Muscle of back (tissue), 3 donors: ENCODE measurements at regions not wholly inside any gene's neighbourhood (a gene's known extent, or its start where the extent isn't known, plus 50 kb on each side); places are given as distances from the start of the nearest gene placed in this dataset.
"Not testable (repeated sequence)": the region's sequence is repeated elsewhere in the genome, so short reads cannot be mapped to it uniquely, and the experiment has no call there.

ENCODE experiments used
- DNase-seq, 3 donors: peaks; one replicate each; pipeline versions ENCODE4 v3.0.0 to v3.0.0-alpha.2; 2013

DNA sequence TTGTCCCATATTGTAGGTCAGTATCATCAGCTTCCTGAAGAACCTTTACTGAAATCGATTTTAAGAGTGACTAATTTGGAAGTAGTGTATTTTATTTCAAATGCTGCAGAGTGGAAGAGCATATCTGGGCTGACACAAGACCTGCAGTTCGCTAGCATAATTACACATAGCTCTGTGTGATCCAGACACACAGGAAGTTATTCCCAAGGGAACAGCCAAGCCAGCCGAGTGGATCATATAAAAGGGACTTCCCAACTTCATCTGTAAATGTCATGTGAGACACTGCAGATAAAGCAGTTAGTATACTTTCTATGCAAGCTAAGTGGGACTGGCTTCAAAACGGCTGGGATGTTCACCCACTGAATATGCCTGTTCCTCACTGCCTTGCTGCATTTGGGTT is 760.4 kb downstream of the SLITRK1 start:
- peak in 1 of 3 donors; percentile 0 for DNase-seq

DNA sequence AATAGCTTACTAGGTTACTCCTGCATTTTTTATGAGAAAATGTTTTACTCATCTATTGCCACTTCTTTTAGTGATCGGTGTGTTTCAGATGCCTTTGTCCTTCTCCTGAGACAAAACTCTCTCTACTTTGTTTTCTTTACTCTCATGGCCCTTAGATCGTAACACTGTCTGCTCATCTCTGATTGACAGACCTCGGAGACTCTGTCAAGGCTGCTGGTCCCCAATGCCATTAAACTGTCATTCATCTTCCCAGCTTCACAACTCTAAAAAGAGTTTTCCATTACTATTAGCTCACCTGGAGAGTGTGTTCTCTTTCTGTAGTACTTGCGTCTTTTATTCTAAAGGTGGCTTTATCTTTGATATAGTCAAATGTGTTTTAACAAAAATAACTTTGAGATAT is 765.2 kb downstream of the SLITRK1 start:
- DNase-seq: no peak

DNA sequence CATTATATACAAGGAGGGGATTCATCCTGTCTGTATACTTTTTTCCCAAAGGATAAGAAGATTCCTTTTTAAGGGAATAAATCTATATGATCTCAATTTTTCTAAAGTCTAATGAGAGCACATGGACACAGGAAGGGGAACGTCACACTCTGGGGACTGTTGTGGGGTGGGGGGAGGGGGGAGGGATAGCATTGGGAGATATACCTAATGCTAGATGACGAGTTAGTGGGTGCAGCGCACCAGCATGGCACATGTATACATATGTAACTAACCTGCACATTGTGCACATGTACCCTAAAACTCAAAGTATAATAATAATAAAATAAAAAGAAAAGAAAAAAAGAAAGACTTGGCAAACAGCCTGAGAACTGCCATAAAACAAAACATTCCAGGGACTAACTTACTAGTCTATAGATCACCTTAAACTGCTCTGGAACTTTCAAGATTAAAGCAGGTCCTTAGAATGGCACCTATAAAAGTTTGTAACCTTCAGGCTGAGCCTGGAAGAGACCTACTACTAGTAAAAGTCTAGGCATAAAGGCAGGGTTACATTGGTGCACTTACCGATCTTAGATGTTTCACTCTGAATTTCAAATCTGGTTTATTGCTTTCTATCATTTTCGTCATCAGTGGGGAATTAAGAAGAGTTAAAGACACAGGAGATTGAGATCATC is 780.6 kb downstream of the SLITRK1 start:
- peak in 1 of 3 donors; percentile 1 for DNase-seq

DNA sequence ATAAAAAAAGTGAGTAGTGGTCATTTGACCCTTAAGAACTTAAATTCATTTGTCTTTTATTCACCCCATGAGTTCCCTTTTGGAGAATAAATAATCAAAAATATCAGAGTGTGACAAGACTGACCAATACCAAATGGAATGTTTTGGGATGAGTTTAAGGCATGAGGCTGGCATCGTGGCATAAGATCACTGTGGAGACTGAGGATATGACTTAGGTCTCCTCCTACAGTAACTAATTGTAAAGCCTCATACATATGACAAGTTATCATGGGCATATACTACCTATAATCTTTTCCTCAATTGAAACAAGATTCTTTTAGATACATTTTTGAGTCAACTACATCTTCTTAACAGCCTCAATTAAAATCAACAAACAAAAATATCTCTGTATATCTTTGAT is 782.0 kb downstream of the SLITRK1 start:
- no peak for DNase-seq

DNA sequence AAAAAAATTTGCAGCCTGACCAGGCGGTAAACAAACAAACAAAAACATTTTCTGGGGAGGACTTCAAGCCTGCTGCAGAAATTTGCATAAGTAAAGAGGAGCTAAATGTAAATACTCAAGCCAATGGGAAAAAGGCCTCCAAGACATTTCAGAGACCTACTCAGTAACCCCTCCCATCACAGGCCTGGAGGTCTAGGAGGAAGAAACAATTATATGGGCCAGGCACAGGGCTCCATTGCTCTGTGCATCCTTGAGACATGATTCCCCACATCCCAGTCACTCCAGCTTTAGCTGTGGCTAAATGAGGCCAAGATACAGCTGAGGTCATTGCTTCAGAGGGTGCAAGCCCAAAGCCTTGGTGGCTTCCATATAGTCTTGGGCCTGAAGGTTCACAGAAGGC is 793.4 kb downstream of the SLITRK1 start:
- no peak for DNase-seq

DNA sequence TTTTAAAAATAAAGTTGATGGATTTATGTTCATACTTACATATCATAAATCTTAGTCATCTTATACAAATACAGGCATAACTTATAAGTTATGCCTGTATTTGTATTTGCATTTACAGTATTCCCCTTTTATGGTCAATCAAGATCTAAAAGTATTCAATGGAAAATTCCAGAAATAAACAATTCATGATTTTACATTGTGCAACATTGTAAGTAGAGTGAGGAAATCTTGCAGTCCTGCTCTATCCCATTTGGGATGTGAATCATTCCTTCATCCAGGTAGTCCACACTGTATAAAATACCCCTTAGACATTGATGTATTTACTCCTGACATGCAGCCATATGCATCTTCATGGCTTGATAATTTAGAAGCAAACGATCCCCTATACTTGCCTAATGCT is 795.3 kb downstream of the SLITRK1 start:
- no peak for DNase-seq

DNA sequence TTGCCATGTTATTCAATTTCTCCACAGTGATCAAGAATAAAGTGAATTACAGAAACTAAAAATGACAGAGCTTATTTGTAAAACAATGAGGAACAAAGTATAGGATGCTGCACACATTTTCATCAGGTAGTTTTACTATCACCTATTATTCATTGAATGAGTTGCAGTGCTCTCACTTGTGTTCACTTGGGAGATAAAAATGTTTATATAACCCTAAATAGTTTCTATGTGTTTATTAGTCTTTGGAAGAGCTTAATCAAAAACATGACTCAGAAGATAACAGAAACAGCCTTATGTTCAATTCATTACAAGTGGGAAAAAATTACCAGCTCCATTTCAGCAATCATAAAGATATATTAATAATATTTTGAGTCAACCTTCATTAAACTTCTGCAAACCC is 796.2 kb downstream of the SLITRK1 start:
- DNase-seq: no peak

DNA sequence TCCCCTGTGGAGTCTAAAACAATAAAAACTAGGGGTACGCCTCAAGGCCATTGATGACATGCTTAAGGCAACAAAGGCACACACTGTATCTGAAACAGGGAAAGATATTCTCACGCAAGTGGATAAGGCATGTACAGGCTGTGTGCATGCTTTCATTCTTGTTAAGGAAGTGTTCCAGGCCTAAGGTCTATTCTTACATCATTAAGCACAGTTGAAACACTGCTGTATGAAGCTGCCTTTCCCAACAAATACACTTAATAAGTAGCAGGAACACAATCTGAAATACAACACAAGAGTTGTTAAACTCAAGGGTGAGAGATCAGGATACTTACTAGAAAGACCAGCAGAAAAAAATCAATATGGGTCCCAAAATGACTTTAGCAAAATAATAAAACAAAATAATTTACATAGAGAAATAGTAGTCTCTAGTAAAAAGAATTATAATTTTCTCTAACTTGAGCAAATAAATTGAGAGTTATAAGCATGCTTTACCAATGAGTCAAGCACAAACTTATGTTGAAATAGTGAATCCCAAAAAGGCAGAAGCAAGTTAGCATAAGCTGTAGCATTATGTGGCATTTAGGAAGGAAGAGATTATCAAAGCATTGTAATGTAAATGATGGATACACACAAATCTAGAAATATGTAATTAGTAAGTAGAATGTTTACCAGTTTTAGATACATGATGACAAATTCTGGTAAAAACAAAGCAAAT is 796.9 kb downstream of the SLITRK1 start:
- DNase-seq: no peak

DNA sequence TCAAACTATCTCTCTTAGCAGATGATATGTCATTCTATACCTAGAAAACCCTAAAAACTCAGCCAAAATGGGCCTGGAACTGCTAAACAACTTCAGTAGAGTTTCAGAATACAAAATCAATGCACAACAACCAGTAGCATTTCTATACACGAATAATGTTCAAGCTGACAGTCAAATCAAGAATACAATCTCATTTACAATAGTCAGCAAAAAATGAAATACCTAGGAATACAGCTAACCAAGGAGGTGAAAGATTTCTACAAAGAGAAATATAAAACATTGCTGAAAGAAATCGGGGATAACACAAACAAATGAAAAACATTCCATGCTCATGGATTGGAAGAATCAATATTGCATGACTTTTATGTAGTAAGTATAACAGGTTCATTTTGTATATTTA is 804.8 kb downstream of the SLITRK1 start:
- no peak for DNase-seq

DNA sequence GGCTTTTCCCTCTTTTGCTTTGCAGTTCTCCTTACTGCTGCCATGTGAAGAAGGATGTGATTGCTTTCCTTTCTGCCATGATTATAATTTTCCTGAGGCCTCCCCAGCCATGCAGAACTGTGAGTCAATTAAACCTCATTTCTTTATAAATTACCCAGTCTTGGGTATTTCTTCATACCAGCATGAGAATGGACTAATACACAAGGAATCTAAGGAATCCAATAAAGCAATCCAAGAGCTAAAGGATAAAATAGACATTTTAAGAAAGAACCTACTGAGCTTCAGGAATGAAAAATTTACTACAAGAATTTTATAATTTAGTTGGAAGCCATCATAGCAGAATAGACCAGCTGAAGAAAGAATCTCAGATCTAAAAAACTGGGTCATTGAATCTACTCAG is 808.3 kb downstream of the SLITRK1 start:
- DNase-seq: not testable (repeated sequence)

DNA sequence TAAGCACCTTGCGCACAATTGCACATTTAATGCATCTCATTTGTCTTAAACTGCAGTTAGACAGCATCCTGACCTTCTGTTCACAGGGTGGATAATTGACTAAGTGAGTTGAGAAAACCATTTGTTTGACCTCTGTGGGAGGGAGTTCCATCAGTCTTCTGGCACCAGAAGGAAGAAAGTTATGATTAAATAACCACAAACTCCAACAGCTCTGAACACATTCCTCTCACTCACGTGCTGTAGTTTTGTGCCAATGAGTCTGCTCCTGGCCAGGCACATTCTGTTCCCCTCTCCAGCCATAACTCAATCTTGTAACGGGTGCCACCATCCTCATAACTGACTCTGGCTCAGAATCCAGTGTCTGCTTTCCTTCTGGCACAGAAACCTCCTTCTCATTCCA is 817.2 kb downstream of the SLITRK1 start:
- peak; percentile 15 to 72 (median 71) for DNase-seq

DNA sequence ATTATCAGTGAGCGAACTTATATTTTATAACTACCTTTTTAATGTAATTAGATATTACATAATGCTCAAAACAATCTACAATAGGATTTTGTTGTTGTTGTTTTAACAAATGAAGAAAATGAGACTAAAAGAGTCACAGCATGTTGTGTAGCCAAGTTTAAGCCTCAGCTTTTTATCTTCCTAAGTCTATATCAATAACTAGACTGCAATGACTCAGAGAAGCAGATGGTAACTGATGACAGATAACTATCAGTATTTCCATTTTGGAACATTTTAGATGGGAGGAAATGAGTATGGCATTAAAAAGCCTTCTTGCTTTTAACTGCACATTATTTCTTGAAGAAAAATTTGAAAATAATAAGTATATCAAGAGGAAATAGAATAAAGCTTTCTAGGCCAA is 825.2 kb downstream of the SLITRK1 start:
- no peak for DNase-seq

DNA sequence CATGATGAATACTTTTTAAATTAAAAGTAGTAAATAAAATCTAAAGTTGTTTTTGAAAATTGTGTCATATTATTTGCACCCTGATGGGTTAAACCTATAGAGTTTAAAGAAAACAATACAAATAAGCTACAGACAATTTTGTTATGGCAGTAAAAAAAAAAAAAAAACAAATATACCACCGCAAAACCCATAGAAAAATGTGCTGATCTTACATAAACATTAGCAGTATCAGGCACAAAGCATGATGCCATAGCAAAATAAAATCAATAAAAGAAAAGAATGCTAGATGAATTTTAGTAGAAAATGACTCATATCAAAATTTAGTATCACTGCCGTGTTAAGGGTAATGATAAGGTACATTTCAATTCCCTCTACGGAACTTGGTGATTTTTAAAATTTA is 826.0 kb downstream of the SLITRK1 start:
- no peak for DNase-seq

DNA sequence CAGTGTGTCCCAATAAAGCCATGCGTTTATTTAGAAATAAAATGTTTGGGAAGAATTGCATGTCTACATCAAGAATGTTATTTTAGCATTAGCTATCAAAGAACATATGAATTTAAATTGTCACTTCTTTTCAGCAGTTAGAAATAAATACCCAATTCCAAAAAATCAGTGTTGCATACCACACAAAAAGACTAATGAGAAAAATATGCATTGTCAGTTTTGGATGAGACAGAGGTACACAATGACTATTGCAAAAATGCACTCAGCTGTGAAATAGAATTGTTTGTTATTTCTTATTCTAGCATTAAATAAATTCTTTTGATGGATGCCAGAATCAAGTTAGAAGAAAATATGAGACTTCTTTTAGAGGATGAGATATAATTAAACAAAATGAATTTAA is 833.9 kb downstream of the SLITRK1 start:
- no peak for DNase-seq

DNA sequence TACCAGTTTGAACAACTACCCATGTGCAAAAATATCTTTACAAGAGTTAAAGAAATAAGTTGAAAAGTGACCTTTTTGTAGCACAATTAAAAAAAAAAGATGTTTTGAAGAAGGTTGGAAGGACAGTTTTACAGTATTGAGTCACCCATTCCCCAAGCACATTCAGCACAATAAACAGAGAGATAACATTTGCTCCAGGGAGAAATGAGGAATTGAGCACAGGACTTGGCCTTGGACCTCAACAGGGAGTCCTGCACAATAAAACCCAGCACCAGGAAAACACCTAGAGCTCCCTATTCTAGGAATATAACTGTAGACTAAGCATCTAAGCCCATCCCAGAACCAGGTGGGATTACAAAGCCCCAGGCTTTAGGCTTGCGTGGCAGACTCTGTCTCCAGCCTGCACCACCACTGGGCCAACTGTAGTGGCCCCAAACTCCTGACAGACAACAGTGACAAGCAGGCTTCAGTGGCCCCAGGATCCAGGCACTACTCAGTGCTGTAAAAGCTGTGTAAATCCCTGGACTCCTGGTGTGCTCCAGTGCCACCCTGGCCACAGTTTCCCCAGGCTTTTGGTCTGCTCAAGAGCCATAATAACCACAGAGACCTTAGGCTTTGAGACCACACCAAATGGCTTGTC is 857.2 kb downstream of the SLITRK1 start:
- no peak for DNase-seq

DNA sequence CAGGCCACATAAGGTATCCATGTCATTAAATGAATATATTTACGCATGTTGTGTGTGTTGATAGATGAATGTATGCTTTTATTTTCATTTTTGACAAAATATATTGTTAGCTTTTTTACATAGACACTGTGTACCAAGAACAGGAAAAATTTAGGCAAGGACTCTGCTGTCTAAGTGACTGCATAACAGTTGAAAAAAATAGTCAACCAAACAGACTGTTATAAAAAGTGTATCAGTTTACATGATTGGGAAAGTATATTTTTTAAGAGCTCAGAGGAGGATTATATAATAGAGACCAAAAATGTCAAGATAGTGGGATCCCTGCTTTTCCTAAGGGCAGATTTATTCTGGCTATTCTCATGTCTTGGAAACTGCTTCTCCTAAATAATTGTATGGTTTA is 858.0 kb downstream of the SLITRK1 start:
- no peak for DNase-seq

DNA sequence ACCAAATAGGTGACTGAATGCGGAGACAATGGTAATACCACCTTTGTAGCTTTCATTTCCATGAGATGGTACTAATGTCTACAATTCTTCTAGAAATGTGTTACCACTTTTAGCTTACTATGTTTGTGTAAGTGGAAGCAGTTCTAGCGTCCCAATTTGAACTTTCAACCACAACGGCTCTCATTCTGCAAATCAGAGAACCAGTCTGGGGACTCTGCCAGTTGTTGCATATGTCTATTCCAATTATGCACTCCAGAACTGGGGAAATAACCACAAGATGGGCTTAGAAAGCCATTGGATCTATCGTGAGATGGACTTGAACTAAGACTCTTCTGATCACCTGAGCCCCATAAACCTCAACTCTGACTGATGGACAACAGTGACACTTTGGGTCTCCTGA is 862.3 kb downstream of the SLITRK1 start:
- DNase-seq: no peak

DNA sequence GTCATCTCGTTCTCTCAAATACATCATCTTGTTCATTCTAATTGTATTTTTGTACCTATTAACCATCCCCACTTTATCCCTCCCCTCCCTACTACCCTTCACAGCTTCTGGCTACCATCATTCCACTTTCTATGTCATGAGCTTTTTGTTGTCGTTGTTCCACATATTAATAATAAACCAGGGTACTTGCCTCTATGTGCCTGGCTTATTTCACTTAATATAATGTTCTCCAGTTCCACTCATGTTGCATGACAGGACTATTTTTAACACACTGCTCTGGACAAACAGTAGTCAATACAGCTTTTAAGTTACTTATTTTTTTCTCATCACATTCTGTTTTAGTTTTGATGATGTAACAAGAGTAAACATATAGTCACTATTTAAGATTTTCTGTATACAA is 872.3 kb downstream of the SLITRK1 start:
- no peak for DNase-seq

DNA sequence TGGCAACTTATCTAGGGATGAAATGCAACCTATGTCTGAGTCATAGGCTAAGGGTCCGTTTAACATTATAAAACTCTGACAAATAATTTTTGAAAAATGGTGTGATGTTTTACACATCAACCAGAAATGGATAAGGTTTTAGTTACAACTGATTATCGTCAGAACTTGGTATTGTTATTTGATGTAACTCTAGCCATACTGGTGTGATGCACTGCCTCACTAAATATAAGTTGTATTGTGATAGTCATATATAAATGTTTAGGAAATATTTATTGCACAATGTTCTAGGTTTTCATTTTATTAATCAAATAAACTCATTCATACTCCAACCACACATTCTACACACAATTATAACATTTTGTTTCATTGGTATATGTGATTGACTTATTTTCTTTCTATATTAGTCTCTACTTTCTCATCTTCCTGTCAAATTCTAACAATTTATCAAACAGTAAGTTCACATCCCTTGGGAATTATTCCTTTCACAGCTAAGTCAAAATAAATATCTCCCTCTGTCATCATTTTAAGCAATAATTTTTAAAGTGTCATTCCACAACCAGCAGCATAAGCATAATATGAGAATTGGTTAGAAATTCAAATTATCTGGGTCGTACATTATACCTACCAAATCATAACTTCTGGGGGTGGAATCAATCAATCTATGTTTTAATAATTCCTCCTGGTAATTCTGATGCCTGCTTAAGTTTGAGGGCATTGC is 873.9 kb downstream of the SLITRK1 start:
- no peak for DNase-seq

DNA sequence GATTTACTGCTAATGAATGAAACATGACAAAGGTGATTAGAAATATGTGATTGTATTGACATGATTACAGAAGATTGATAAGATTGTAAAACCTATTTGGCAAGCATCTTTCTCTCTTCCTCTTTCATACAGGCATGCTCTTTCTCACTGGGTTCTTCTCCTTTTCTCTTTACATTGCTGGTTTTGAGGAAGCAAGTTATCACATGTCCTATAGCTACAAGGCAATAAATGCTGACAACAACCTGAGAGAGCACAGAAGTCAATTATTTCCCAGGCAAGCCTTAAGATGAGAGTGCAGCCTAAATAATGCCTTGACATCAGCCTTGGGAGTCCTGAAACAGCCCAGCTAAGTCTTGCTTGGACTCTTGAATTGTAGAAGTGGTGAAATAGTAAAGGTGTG is 875.0 kb downstream of the SLITRK1 start:
- DNase-seq: no peak

DNA sequence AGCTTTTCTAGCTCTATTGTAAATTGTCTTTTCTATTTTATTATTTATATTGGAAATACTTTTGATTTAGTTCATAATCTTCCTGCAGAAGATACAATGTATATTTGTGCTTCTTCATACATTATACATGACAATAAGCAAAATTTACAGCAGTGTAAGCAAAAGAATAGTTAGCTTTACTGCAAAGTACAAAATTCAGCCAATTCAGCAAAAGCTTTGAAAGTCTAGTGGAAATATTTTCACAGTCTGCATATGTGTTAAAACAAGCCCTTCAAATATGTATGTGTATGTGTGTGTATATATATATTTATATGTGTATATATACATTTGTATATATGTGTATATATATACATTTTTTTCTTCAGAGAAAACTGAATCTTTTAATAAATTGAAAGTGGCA is 879.1 kb downstream of the SLITRK1 start:
- DNase-seq: no peak

DNA sequence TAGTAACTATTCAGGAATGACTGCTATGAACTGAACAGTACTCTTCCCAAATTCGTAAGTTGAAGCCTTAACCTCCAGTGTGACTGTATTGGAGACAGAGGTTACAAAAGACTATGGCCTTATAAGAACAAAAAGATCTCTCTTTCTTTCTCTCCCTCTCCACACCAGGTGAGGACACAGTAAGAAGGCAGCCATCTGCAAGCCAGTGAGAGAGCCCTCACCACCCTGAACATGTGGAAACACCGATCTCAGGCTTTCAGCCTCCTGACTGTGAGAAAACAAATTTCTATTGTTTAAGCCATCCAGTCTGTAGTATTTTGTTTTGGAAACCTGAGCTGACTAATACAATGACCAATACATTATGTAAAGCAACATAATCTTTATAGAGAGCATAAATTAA is 888.9 kb downstream of the SLITRK1 start:
- no peak for DNase-seq

DNA sequence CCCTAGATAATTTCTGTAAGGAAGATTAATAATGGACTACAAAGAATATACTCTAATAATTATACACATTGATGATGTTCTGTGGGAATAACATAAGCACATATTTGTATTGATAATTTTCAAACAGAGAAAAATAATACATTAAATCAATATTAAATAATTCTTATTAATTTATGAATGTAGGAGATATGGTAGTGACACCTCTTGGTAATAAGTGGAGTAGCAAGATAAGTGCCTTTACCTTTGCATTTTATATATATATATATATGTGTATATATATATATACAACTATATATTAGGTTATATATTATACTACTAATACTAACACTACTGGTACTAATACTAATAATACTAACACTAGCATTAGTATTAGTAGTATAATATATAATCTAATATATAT is 905.8 kb downstream of the SLITRK1 start:
- DNase-seq: no peak
